T47D (cell line): ENCODE measurements at regions not wholly inside any gene's neighbourhood (a gene's known extent, or its start where the extent isn't known, plus 50 kb on each side); places are given as distances from the start of the nearest gene placed in this dataset.
"Not testable (repeated sequence)": the region's sequence is repeated elsewhere in the genome, so short reads cannot be mapped to it uniquely, and the experiment has no call there.

Experiments used
- DNase-seq, 2 experiments: peaks; one replicate each; pipeline versions ENCODE4 v3.0.0 to v3.0.0-alpha.2; 2011 to 2012; ENCODE audit warnings: low read depth in 1 of 2, low spot score in 1 of 2
- JUND ChIP-seq: IDR thresholded peaks from 2 replicates; pipeline ENCODE4 v1.6.1; 2012; ENCODE audit warnings: low read depth
- in situ Hi-C: cut with HindIII; loops from 2 replicates; pipeline ENCODE4 v1.10.0; 2016; ENCODE audit warnings: low sequenced_read_pairs, low pct_unique_long_range_greater_than_20kb

- DNase-seq: no peak
- TF ChIP-seq JUND: no peak
- in situ Hi-C loops: no loop called here
Measured at GRCh38 chr10:30738416-30738815, 108.9 kb upstream of the LYZL2 start.

GRCh38 chr10:30737931-30738391, 108.4 kb upstream of the LYZL2 start:
- in situ Hi-C loops: no loop called here
- no peak for DNase-seq
- TF ChIP-seq JUND: no peak

GRCh38 chr10:30736685-30737232, 107.2 kb upstream of the LYZL2 start:
- TF ChIP-seq JUND: no peak
- DNase-seq: no peak
- in situ Hi-C loops: no loop called here

- TF ChIP-seq JUND: no peak
- in situ Hi-C loops: no loop called here
Measured at GRCh38 chr10:30734901-30735300, 105.3 kb upstream of the LYZL2 start.

GRCh38 chr10:30732671-30733070, 103.1 kb upstream of the LYZL2 start:
- no peak for TF ChIP-seq JUND
- DNase-seq: no peak
- in situ Hi-C loops: no loop called here

More at GRCh38 chr10:30734901-30735300, 105.3 kb upstream of the LYZL2 start:
- no peak for DNase-seq

- DNase-seq: no peak
- in situ Hi-C loops: no loop called here
Measured at GRCh38 chr10:30731963-30732362, 102.4 kb upstream of the LYZL2 start.

GRCh38 chr10:30730306-30730705, 100.8 kb upstream of the LYZL2 start:
- DNase-seq: no peak
- TF ChIP-seq JUND: no peak
- in situ Hi-C loops: no loop called here

More at GRCh38 chr10:30731963-30732362, 102.4 kb upstream of the LYZL2 start:
- TF ChIP-seq JUND: no peak

- in situ Hi-C loops: no loop called here
Measured at GRCh38 chr10:30728766-30729165, 99.2 kb upstream of the LYZL2 start.

GRCh38 chr10:30728127-30728526, 98.6 kb upstream of the LYZL2 start:
- in situ Hi-C loops: no loop called here
- no peak for TF ChIP-seq JUND
- DNase-seq: no peak

More at GRCh38 chr10:30728766-30729165, 99.2 kb upstream of the LYZL2 start:
- TF ChIP-seq JUND: no peak
- no peak for DNase-seq

- in situ Hi-C loops: no loop called here
- no peak for TF ChIP-seq JUND
- no peak for DNase-seq
Measured at GRCh38 chr10:30727524-30727923, 98.0 kb upstream of the LYZL2 start.

GRCh38 chr10:30726783-30727414, 97.3 kb upstream of the LYZL2 start:
- peak in 1 of 2 experiments; percentile 62 for DNase-seq
- in situ Hi-C loops: not testable (repeated sequence)

GRCh38 chr10:30725661-30726060, 96.1 kb upstream of the LYZL2 start:
- DNase-seq: no peak
- in situ Hi-C loops: no loop called here
- TF ChIP-seq JUND: no peak

GRCh38 chr10:30724296-30724695, 94.7 kb upstream of the LYZL2 start:
- in situ Hi-C loops: no loop called here
- TF ChIP-seq JUND: no peak
- no peak for DNase-seq
